GM20431 (cell line): ENCODE measurements at regions not wholly inside any gene's neighbourhood (a gene's known extent, or its start where the extent isn't known, plus 50 kb on each side); places are given as distances from the start of the nearest gene placed in this dataset.

Source experiments
- in situ Hi-C: fragments of 300-500 bp; cut with MseI, MboI; formaldehyde crosslinking; loops from one replicate; pipeline ENCODE4 v1.15.0; 2020; ENCODE audit warnings: low sequenced_read_pairs; ENCODE audit not compliant: unreplicated experiment

DNA sequence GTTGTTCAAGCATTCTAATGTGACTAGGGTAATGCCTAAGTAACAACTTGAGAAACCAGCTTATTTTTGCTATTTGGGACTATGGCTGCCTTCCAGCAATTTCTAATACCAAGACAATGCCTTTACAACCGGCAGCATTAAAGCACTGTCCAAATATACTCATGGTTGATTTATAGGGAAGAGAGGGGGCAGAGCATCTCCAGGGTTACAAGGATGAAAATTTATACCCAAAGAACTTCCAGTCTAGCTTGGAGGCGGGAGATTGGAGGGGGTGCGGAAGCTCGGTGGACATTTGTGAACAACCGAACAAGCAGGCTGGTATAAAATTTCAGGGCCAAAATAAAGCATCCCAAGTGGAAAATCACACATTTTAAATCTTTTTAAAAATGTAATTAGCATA lies 79.4 kb upstream of the FOXN2 start:
- in situ Hi-C loops = no loop called here

DNA sequence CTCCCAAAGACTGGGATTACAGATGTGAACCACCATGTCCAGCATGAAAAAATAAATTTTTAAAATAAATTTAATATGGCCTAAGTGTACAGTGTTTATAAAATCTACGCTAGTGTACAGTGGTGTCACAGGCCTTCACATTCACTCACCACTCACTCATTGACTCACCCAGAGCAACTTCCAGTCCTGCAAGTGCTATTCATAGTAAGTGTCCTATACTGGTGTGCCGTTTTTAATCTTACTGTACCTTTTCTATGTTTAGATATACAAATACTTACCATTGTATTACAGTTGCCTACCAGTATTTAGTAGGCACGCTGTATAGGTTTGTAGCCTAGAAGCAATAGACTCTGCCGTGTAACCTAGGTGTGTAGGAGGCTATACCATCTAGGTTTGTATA lies 76.1 kb upstream of the FOXN2 start:
- in situ Hi-C loops = no loop called here

DNA sequence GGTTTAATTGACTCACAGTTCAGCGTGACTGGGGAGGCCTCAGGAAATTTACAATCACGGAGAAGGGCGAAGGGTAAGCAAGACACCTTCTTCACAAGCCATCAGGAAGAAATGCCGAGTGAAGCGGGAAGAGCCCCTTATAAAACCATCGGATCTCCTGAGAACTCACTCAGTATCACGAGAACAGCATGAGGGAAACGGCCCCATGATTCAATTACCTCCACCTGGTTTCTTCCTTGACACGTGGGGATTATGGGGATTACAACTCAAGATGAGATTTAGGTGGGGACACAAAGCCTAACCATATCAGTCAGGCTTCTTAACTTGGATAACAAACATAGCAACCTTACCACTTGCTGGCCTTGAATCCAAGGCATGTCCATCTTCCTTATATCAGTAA lies 73.6 kb upstream of the FOXN2 start:
- in situ Hi-C loops = no loop called here

DNA sequence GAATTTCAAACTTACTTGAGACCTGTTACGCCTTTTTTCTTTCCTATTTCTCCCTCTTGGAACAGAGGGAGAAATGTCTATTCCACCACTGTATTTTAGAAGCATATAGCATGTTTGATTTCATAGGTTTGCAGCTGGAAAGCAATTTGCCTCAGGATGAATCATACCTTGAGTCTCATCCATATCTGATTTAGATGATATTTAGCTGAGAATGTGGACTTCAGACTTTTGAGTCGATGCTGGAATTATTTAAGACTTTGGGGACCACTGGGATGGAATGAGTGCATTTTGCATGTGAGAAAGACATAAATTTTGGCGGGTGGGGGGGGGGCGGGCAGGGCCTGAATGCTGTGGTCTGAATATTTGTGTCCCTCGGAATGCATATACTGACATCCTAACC lies 67.3 kb upstream of the FOXN2 start:
- in situ Hi-C loops = no loop called here

- in situ Hi-C loops = no loop called here
These were observed 66.1 kb upstream of the FOXN2 start for GRCh38 chr2:48248251-48248933.

DNA sequence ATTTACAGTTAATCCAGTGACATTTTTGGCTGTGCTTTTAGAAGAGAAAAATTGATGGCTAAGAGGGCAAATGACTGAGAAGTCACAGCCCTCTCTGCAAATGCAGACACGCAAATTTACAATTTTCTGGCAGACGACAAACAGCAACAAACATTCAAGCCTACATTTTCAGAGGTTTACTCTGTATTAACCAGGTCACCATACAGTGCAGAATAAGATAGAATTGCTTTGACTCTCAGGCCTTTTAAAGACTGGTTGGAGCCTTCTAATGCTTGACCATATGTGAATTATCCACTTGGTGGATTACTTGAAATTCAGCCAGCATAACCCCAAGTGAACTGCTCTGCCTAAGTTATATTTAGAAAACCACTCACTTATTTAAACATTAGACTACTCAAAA lies 65.5 kb upstream of the FOXN2 start:
- in situ Hi-C loops = no loop called here

DNA sequence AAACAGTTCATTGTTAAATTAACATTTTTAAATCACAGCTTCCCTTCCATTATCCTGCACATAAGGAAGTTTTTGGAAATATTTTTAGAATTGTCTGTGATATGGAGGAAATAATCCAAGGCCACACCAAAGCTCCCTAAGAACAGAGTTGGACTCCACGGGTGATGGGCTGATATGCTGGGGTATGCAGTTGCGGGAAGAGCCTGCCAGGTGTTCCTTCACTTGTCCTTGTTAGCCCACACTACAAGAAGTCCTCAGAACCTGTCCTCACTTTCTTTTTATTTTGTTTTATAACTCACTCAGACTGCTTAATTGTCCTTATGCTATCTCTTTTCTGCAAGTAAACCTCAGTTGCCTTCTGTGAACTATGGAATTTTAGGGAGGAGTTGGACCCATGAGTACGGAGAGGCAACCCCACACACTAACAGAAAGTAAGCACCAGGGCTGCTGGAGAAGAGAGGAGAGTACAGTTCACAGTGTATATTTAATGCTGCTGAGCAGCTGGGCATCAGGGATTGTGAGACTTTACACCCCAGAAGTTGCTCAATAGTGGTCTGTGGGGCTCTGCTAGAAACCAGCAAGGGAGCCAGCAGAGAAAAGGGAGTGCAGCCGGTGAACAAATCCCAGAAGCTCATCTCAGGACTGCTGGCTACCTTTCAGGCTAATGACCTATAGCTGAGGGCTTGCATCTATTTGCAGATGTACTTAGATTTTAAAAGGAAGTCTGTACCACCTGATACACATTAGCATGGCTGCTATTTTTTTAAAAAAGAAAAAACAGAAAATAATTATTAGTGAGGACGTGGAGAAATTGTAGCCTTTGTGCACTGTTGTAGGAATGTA lies 64.6 kb upstream of the FOXN2 start:
- in situ Hi-C loops = no loop called here

GRCh38 chr2:48250474-48250844 lies 64.0 kb upstream of the FOXN2 start:
- in situ Hi-C loops = no loop called here

GRCh38 chr2:48250943-48251342 lies 63.5 kb upstream of the FOXN2 start:
- in situ Hi-C loops = no loop called here

- in situ Hi-C loops = no loop called here
These were observed 62.9 kb upstream of the FOXN2 start for GRCh38 chr2:48251437-48252148.

- in situ Hi-C loops = no loop called here
These were observed 61.2 kb upstream of the FOXN2 start for GRCh38 chr2:48253301-48253700.

DNA sequence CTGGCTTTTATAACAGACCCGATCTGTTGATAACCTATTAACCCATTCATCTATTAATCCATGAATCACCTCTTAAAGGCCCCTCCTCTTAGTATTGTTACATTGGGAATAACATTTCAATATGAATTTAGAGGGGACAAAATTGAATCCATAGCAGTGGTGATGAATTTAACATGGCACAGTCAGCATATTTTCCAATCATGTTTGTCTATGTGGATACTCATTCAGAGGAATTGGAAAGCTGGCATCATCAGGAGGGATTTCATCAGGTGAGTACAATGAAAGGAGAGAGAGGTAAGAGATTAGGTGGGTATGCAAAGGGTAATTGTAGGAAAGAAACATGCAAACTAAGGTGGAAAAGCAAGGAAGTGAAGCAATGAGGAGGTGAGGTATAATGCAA lies 59.6 kb upstream of the FOXN2 start:
- in situ Hi-C loops = no loop called here

DNA sequence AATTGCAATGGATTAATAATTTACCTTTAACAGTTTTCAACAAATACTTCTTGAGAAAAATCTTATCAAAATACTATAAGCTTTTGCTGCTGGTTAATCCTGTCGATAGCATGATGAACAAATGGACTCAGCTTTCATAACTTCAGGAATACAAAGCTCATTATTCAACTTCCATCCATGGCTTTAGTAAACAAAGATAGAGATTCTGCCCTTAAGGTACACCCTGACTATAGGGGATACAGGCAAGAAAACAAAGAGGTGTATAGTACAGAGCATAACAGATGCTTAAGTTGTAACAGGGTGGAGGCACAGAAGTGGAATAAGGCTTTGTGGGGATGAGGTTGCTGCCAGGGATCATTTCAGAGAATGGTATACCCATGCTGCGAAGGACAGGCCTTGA lies 57.0 kb upstream of the FOXN2 start:
- in situ Hi-C loops = no loop called here

DNA sequence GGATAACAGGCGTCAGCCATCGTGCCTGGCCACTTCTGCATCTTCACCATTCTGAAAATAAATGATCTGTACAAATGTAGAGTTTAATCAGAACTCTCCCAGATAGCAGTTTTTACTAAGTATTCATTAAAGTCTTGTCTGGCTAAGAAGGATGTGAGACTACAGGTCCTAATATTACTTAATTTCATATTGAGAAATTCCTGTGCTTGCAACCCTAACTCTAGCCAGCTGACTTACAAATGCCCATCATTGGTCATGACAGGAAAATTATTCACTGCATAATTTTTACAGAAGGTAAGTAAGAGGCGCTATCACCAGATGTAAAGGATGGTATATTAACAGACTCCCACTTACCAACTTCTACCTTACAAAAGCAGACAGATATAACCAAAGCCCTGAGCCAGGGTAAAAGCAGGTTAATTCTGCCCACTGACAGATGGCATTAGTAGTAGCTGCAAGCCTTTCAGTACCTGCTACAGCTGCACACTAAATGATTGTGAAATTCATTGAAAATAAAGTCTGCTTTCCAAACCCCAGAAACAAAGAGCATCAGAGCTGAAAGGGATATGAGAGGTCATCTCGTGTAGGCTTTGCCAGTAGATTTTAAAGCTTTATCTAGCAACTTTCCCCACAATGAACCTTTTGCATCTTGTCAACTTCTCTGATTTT lies 55.9 kb upstream of the FOXN2 start:
- in situ Hi-C loops = no loop called here

DNA sequence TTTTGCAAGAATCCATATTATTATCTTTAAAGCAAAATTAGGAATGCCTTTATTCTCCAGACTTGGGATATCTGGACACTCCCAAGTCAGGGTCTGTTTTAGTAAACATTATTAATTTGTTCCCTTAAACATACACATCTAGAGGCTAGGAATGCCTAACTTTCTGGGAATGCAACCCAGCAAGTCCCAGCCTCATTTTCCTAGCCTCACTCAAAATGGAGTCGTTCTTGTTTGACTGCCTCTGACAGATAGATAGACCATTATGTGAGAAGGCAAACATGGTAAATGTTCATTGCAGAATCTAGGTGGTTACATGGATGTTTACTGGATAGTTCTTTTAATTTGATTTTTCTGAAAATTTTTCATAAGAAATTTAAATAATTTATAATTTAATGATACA lies 54.7 kb upstream of the FOXN2 start:
- in situ Hi-C loops = no loop called here

- in situ Hi-C loops = no loop called here
These were observed 49.9 kb upstream of the FOXN2 start for GRCh38 chr2:48264627-48265026.
